HG02623 (cell line): ENCODE measurements at regions not wholly inside any gene's neighbourhood (a gene's known extent, or its start where the extent isn't known, plus 50 kb on each side); places are given as distances from the start of the nearest gene placed in this dataset.

Experiments used
- ATAC-seq: cut with Tn5 transposase; IDR thresholded peaks from one replicate; pipeline ENCODE4 v1.9.1; 2021; ENCODE audit warnings: moderate library complexity; ENCODE audit not compliant: unreplicated experiment

GRCh38 chr9:16025627-16026026 lies 472.8 kb downstream of the CCDC171 start:
- no peak for ATAC-seq

GRCh38 chr9:16026886-16027285 lies 474.0 kb downstream of the CCDC171 start:
- ATAC-seq: no peak

- no peak for ATAC-seq
Measured at GRCh38 chr9:16028548-16028947, 475.7 kb downstream of the CCDC171 start.

GRCh38 chr9:16029046-16029615 lies 476.3 kb downstream of the CCDC171 start:
- ATAC-seq: no peak

- ATAC-seq: no peak
Measured at GRCh38 chr9:16029796-16030363, 477.0 kb downstream of the CCDC171 start.

GRCh38 chr9:16030528-16031185 lies 477.8 kb downstream of the CCDC171 start:
- ATAC-seq: peak; percentile 94

- ATAC-seq: no peak
Measured at GRCh38 chr9:16031486-16031885, 478.6 kb downstream of the CCDC171 start.

- no peak for ATAC-seq
Measured at GRCh38 chr9:16031971-16032370, 479.1 kb downstream of the CCDC171 start.

- no peak for ATAC-seq
Measured at GRCh38 chr9:16032799-16033198, 480.0 kb downstream of the CCDC171 start.

- ATAC-seq: no peak
Measured at GRCh38 chr9:16033253-16033652, 480.4 kb downstream of the CCDC171 start.

GRCh38 chr9:16033921-16034691 lies 481.3 kb downstream of the CCDC171 start:
- no peak for ATAC-seq

- ATAC-seq: no peak
Measured at GRCh38 chr9:16039218-16039987, 486.6 kb downstream of the CCDC171 start.

GRCh38 chr9:16039988-16040761 lies 487.3 kb downstream of the CCDC171 start:
- no peak for ATAC-seq

GRCh38 chr9:16043756-16044578 lies 491.1 kb downstream of the CCDC171 start:
- no peak for ATAC-seq

- no peak for ATAC-seq
Measured at GRCh38 chr9:16044579-16044881, 491.7 kb downstream of the CCDC171 start.

- ATAC-seq: no peak
Measured at GRCh38 chr9:16045651-16046280, 492.9 kb downstream of the CCDC171 start.

- ATAC-seq: no peak
Measured at GRCh38 chr9:16046713-16047112, 493.9 kb downstream of the CCDC171 start.

GRCh38 chr9:16048129-16048528 lies 495.3 kb downstream of the CCDC171 start:
- ATAC-seq: no peak

- ATAC-seq: no peak
Measured at GRCh38 chr9:16052146-16052545, 499.3 kb downstream of the CCDC171 start.
